ENCODE measurements at regions not wholly inside any gene's neighbourhood (a gene's known extent, or its start where the extent isn't known, plus 50 kb on each side); places are given as distances from the start of the nearest gene placed in this dataset.
"Not testable (repeated sequence)": the region's sequence is repeated elsewhere in the genome, so short reads cannot be mapped to it uniquely, and the experiment has no call there.

- DNase-seq (ENCODE audit: low read depth in 3 of 3) = no peak
Observed at GRCh38 chr20:12069181-12069580, 151.5 kb downstream of the BTBD3 start.

- no peak for DNase-seq (ENCODE audit: low read depth in 3 of 3)
Observed at GRCh38 chr20:12072221-12072953, 154.7 kb downstream of the BTBD3 start.

DNA sequence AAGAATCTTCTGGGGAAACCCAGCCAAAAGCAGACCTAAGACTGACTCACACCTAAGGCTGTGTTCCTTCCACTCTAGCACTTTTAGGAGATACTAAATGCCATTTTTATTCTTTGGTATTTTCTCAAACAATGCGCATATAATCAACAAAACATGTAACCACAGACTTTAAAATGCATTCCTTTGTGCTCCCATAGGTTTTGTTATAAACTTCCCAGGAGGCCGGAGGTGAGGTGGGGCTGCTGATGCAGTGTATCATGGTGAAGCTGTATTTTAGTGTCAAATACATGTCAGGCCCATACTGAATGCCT, 155.2 kb downstream of the BTBD3 start:
- no peak for DNase-seq (ENCODE audit: low read depth in 3 of 3)

GRCh38 chr20:12074111-12074655, 156.5 kb downstream of the BTBD3 start:
- no peak for DNase-seq (ENCODE audit: low read depth in 3 of 3)

DNA sequence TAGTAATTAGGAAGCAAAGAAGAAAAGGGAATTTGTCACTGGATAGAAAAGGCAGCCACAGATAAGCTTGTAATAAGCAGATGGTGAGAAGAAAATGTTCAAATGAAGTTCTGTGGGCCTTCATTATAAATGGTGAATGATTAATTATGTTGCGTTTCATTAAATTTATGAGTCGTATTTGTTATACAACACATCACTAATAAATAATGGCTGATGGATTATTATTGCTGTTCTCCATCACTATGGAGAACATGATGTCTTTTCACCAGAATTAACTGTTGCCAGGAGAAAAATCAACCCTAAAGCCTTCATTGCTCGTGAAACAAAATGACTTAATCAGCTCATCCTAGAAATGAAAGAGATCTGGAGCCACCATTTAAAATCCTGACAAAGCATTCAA, 158.5 kb downstream of the BTBD3 start:
- no peak for DNase-seq (ENCODE audit: low read depth in 3 of 3)

- DNase-seq (ENCODE audit: low read depth in 3 of 3) = no peak
Observed at GRCh38 chr20:12077875-12078274, 160.2 kb downstream of the BTBD3 start.

- no peak for DNase-seq (ENCODE audit: low read depth in 3 of 3)
Observed at GRCh38 chr20:12079490-12079889, 161.8 kb downstream of the BTBD3 start.

DNA sequence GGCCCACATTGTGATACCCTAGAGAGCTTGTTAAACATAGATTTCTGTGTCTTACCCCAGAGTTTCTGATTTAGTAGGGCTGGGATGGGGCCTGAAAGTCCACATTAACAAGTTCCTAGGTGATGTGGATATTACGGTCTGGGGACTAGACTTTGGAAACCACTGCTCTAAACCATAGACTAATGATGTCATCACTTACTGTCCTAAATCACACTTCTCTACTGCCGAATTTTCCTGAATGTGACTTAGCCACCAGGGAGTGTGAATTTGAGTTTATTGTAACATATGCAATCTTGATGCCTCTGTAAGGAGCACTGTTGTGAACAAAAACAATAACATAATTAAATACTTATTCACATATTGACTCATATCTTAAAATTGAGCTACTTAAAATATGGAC, 165.6 kb downstream of the BTBD3 start:
- DNase-seq (ENCODE audit: low read depth in 3 of 3) = no peak

DNA sequence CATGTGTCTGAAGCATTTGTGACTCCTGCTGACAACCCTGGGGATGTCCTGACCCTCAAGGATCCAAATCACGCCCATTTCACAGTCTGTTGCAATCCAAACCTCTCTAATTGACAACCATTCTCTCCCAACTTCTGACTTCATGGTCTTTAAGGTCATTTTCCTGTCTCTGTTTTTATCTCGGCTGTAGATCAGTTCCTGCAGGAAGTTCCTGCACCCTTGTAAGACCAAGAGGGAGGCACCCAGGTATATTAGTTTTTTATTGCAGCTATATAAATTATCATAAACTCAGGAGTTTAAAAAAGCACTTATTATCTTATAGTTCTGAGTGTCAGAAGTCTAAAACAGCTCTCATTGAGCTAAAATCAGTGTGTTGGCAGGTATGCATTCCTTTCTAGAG, 166.8 kb downstream of the BTBD3 start:
- no peak for DNase-seq (ENCODE audit: low read depth in 3 of 3)

DNA sequence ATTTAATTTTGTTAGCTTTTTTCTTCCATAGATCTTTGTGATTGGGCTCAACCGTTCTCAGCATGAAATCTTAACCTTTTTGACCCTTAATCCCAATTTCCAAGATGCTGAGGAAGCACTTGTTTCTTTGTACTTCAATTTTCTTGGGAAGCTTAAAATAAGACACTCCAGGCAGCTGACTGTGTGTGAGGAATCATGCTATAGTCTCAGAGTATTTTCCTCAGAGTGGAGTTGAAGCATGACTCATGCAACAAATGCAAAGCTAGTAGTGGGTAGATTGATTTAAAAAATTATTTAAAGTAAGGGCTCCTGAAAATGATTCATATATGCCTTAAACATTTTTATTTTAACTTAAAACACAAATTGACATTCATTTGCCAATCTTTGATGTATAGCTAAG, 168.7 kb downstream of the BTBD3 start:
- DNase-seq (ENCODE audit: low read depth in 3 of 3) = no peak

GRCh38 chr20:12090920-12091319, 173.2 kb downstream of the BTBD3 start:
- no peak for DNase-seq (ENCODE audit: low read depth in 3 of 3)

GRCh38 chr20:12093057-12093796, 175.5 kb downstream of the BTBD3 start:
- DNase-seq (ENCODE audit: low read depth in 3 of 3) = no peak

- DNase-seq (ENCODE audit: low read depth in 3 of 3) = not testable (repeated sequence)
Observed at GRCh38 chr20:12093797-12094190, 176.1 kb downstream of the BTBD3 start.

DNA sequence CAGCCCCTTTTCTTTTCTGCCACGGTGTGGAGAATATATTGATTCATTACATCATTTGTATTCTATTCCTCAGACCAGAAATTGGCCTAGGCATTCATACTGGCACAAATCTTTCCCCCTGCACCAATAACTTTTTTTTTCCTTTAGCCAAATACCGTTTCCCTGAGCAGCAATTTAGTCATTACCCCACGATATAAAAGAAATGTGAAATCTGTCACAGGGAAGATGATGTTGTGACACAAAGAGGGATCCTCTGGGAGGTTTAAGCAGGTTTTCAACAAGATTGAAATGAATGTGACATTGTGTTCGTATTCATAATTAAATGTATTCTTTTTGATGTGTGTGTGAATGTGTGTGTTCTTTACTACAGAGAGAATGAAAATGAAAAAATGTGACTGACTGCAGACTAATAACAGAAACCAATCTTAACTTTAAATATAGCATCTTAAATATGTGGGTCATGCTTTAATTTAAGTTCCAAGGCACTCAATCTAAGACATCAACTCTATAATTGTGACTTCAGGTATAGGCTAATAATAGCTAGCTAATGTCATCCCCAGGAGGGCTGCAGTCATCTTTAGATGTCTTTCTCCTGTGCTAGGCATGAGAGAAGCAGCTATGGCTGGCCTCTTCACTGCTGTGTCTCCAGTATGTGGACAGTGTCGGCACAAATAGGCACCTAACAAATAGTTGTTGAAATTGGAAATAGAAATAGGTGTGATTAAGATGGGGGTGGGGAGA, 177.7 kb downstream of the BTBD3 start:
- DNase-seq (ENCODE audit: low read depth in 3 of 3) = no peak

DNA sequence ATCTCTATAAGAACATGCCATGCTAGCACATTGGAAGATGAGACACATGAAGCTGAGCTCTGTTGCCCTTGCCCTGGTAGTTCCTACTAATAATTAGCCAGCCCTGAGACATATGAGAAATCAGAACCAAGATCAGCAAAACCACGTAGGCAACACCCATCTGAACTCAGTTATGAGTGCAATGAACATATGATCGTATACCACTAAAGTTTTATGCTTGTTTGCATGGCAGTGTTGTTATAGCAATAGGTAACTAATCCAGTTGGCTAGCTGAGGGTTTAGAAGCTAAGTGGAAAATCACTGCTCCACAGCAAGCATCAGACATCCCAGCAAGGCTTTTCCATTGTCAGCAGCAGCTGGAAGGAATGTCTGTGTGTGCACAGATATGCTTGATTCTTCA, 180.7 kb downstream of the BTBD3 start:
- no peak for DNase-seq (ENCODE audit: low read depth in 3 of 3)

DNA sequence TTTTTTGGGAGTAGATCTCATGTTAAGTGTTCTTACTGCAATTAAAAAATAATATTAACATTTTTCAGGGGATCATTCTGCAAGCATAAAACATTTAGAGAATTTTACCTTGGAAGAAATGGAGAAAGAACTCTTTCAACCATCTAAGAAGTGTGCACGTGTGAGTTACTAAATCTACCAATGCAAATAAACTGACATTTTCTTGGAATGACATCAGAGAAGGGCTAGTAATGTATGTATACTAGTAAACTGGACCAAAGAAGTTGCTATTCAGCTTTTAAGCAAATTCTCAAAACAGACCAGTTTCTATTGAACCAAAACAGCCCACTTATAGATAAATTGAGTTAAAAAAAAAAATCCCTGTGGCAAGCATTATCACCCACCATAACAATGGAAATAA, 191.2 kb downstream of the BTBD3 start:
- no peak for DNase-seq (ENCODE audit: low read depth in 3 of 3)

DNA sequence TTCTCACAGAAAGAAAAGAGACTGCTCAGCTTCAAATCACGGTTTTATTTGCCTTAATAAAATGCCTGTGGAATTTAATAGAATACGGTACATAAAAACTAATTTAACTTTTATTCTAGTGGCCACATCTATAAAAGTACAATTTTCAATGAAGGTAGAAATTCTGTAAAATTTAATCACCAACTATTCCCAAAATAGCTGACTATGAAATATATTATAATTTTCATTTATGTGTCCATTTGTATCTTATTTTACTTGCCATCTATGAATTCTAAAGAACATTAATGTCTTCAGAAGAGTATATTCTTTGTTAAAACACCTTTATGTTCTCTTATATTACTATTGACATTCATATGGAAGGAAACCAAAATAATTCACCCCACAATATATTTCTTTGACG, 192.6 kb downstream of the BTBD3 start:
- DNase-seq (ENCODE audit: low read depth in 3 of 3) = no peak

- no peak for DNase-seq (ENCODE audit: low read depth in 3 of 3)
Observed at GRCh38 chr20:12110711-12111110, 193.0 kb downstream of the BTBD3 start.

GRCh38 chr20:12111431-12112088, 193.9 kb downstream of the BTBD3 start:
- no peak for DNase-seq (ENCODE audit: low read depth in 3 of 3)

DNA sequence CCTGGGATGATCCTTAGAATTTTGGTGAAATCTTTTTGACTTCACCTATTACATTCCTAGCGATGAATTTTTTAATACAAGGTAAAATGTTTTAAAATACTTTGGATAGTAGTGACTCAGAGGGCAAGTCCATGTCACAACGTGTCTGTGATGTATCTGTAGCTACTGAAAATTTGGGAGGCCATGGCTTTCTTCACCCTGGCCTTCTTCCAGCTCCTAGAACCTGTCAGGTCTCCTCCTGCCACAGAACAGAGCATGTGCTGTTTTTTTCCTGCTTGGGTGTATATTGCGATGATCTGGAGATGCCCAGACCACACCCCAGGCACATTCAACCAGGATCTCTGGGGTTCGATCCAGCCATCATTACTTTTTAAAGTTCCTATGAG, 194.4 kb downstream of the BTBD3 start:
- DNase-seq (ENCODE audit: low read depth in 3 of 3) = no peak

- no peak for DNase-seq (ENCODE audit: low read depth in 3 of 3)
Observed at GRCh38 chr20:12112665-12113064, 195.0 kb downstream of the BTBD3 start.

GRCh38 chr20:12113075-12113467, 195.4 kb downstream of the BTBD3 start:
- no peak for DNase-seq (ENCODE audit: low read depth in 3 of 3)

All from stimulated activated CD4-positive, alpha-beta T cell treated with anti-CD3 and anti-CD28 coated beads, TNF-alpha, amount 100 ng/mL, for 24 hours (primary cell).